ENCODE measurements at regions not wholly inside any gene's neighbourhood (a gene's known extent, or its start where the extent isn't known, plus 50 kb on each side); places are given as distances from the start of the nearest gene placed in this dataset.

GRCh38 chr10:24793648-24794379 is 70.1 kb upstream of the ARHGAP21 start:
- no peak overlapping the region for H3K4me3 Mint-ChIP-seq
- Histone ChIP-seq H3F3A (ENCODE audit: low read depth) (no peaks in the 10 kb centered on the region), H3K4me2 (no peak overlapping the region), H3K36me3 (no peaks in the 10 kb centered on the region), H4K20me1 (ENCODE audit: low read depth) (no peaks in the 10 kb centered on the region), H3K27ac (no peak overlapping the region), H3K79me2 (ENCODE audit: low read depth) (no peaks in the 10 kb centered on the region), H3K9me3 (ENCODE audit: low read depth) (no peaks in the 10 kb centered on the region), H3K9ac (no peak overlapping the region), H2AFZ (replicated peaks) (no peak overlapping the region), H3K4me1 (peaks cover 6% of the 10 kb centered on the region), H3K27me3 (no peaks in the 10 kb centered on the region), H3K4me3 (no peak overlapping the region)
- TF ChIP-seq EZH2phosphoT487 (IDR thresholded peaks at IDR 0.05), result no peak
- TF ChIP-seq CTCF (IDR thresholded peaks at IDR 0.05), result no peak
- TF ChIP-seq EZH2 (IDR thresholded peaks at IDR 0.05), result no peak
- DNase-seq (ENCODE audit: low spot score), result no peak
- H3K27me3 Mint-ChIP-seq (ENCODE audit: insufficient read depth, low read depth), result peaks cover 2% of the 10 kb centered on the region
- no peaks in the 10 kb centered on the region for H3K9me3 Mint-ChIP-seq
- H3K27ac Mint-ChIP-seq, result peak overlapping the region; percentile 55
- peaks cover 10% of the 10 kb centered on the region for H3K4me1 Mint-ChIP-seq
- no peaks in the 10 kb centered on the region for H3K36me3 Mint-ChIP-seq

- no peaks in the 10 kb centered on the region for H3K9me3 Mint-ChIP-seq
- peaks cover 6% of the 10 kb centered on the region for H3K4me1 ChIP-seq
- H3K36me3 ChIP-seq, result no peaks in the 10 kb centered on the region
- no peaks in the 10 kb centered on the region for H3K27me3 ChIP-seq
- no peak overlapping the region for H3K27ac Mint-ChIP-seq
- H3K79me2 ChIP-seq (ENCODE audit: low read depth), result no peaks in the 10 kb centered on the region
- no peak overlapping the region for H3K9ac ChIP-seq
- no peak overlapping the region for H3K4me3 Mint-ChIP-seq
- no peak overlapping the region for H2AFZ ChIP-seq (replicated peaks)
- H3K9me3 ChIP-seq (ENCODE audit: low read depth), result no peaks in the 10 kb centered on the region
- peaks cover 2% of the 10 kb centered on the region for H3K27me3 Mint-ChIP-seq (ENCODE audit: insufficient read depth, low read depth)
- H3F3A ChIP-seq (ENCODE audit: low read depth), result no peaks in the 10 kb centered on the region
- no peak for DNase-seq (ENCODE audit: low spot score)
- peaks cover 10% of the 10 kb centered on the region for H3K4me1 Mint-ChIP-seq
- no peak overlapping the region for H3K4me2 ChIP-seq
- TF ChIP-seq CTCF (IDR thresholded peaks at IDR 0.05) (no peak), EZH2 (IDR thresholded peaks at IDR 0.05) (no peak), EZH2phosphoT487 (IDR thresholded peaks at IDR 0.05) (no peak)
- H4K20me1 ChIP-seq (ENCODE audit: low read depth), result no peaks in the 10 kb centered on the region
- H3K4me3 ChIP-seq, result no peak overlapping the region
- H3K27ac ChIP-seq, result no peak overlapping the region
- H3K36me3 Mint-ChIP-seq, result no peaks in the 10 kb centered on the region
Observed at GRCh38 chr10:24792638-24793037, 69.0 kb upstream of the ARHGAP21 start.

- Histone ChIP-seq H3K27me3 (no peaks in the 10 kb centered on the region), H3K9ac (no peak overlapping the region), H3K79me2 (ENCODE audit: low read depth) (no peaks in the 10 kb centered on the region), H3K36me3 (no peaks in the 10 kb centered on the region), H3K4me3 (no peak overlapping the region), H3K9me3 (ENCODE audit: low read depth) (no peaks in the 10 kb centered on the region), H2AFZ (replicated peaks) (no peak overlapping the region), H4K20me1 (ENCODE audit: low read depth) (no peaks in the 10 kb centered on the region), H3K27ac (no peak overlapping the region), H3K4me1 (peaks cover 6% of the 10 kb centered on the region), H3K4me2 (no peak overlapping the region), H3F3A (ENCODE audit: low read depth) (no peaks in the 10 kb centered on the region)
- Mint-ChIP-seq H3K27ac (no peak overlapping the region), H3K36me3 (no peaks in the 10 kb centered on the region), H3K4me3 (no peak overlapping the region), H3K4me1 (peaks cover 13% of the 10 kb centered on the region), H3K27me3 (ENCODE audit: insufficient read depth, low read depth) (peaks cover 2% of the 10 kb centered on the region), H3K9me3 (no peaks in the 10 kb centered on the region)
- DNase-seq (ENCODE audit: low spot score), result no peak
- no peak for TF ChIP-seq EZH2phosphoT487 (IDR thresholded peaks at IDR 0.05)
- no peak for TF ChIP-seq EZH2 (IDR thresholded peaks at IDR 0.05)
- no peak for TF ChIP-seq CTCF (IDR thresholded peaks at IDR 0.05)
Observed at GRCh38 chr10:24791084-24791726, 67.5 kb upstream of the ARHGAP21 start.
